Right atrium auricular region (tissue), 2 donors: ENCODE measurements at regions not wholly inside any gene's neighbourhood (a gene's known extent, or its start where the extent isn't known, plus 50 kb on each side); places are given as distances from the start of the nearest gene placed in this dataset.

Experiments
- DNase-seq: peaks from one replicate; pipeline ENCODE4 v3.0.0-alpha.2; 2019; ENCODE audit warnings: low spot score
- H3K27ac ChIP-seq, 2 donors: fragments of 200-600 bp; sonication (generic); 1 replicate in 1 of 2; 2 replicates in 1 of 2; pipeline ENCODE4 v1.5.1; 2016 to 2019
- H3K27me3 ChIP-seq, 2 donors: fragments of 200-600 bp; sonication (generic); one replicate each; pipeline versions ENCODE4 v1.5.1 to v1.6.0; 2017 to 2019
- H3K36me3 ChIP-seq: fragments of 200-600 bp; sonication (generic); one replicate; pipeline ENCODE4 v1.5.1; 2016
- H3K4me1 ChIP-seq, 2 donors: fragments of 200-600 bp; sonication (generic); one replicate each; pipeline versions ENCODE4 v1.5.1 to v1.6.0; 2017 to 2019
- H3K4me3 ChIP-seq, 2 donors: fragments of 200-600 bp; sonication (generic); 1 replicate in 1 of 2; 2 replicates in 1 of 2; pipeline ENCODE4 v1.5.1; 2017 to 2019; ENCODE audit warnings: mild to moderate bottlenecking in 1 of 2, moderate library complexity in 1 of 2
- H3K9me3 ChIP-seq, 2 donors: fragments of 200-600 bp; sonication (generic); one replicate each; pipeline ENCODE4 v1.5.1; 2019
- CTCF ChIP-seq, 2 donors: fragments of 200-600 bp; sonication (generic); IDR thresholded peaks; one replicate each; pipeline ENCODE4 v1.5.1; 2019; ENCODE audit warnings: antibody characterized with exemption in 2 of 2

- H3K27me3 ChIP-seq, result no peaks in the 10 kb centered on the region
- no peaks in the 10 kb centered on the region for H3K36me3 ChIP-seq
- no peaks in the 10 kb centered on the region for H3K4me1 ChIP-seq
- DNase-seq, result no peak
- no peaks in the 10 kb centered on the region for H3K9me3 ChIP-seq
- no peak overlapping the region for H3K27ac ChIP-seq
- TF ChIP-seq CTCF (IDR thresholded peaks at IDR 0.05), result no peak
- H3K4me3 ChIP-seq, result no peak overlapping the region
Measured at GRCh38 chr11:81669935-81670543, 1063.6 kb downstream of the FAM181B start.

- peaks cover 0 to 13% of the 10 kb centered on the region in 2 donors for H3K9me3 ChIP-seq
- TF ChIP-seq CTCF (IDR thresholded peaks at IDR 0.05), result no peak
- no peaks in the 10 kb centered on the region for H3K36me3 ChIP-seq
Measured at GRCh38 chr11:81658722-81659121, 1074.9 kb downstream of the FAM181B start.

GRCh38 chr11:81655351-81655750 is 1078.3 kb downstream of the FAM181B start:
- Histone ChIP-seq H3K9me3 (peaks cover 0 to 13% of the 10 kb centered on the region in 2 donors), H3K27ac (no peak overlapping the region), H3K4me3 (no peak overlapping the region), H3K4me1 (no peaks in the 10 kb centered on the region), H3K36me3 (no peaks in the 10 kb centered on the region), H3K27me3 (no peaks in the 10 kb centered on the region)
- TF ChIP-seq CTCF (IDR thresholded peaks at IDR 0.05), result no peak
- DNase-seq, result no peak

More at GRCh38 chr11:81658722-81659121, 1074.9 kb downstream of the FAM181B start:
- Histone ChIP-seq H3K4me3 (no peak overlapping the region), H3K27ac (no peak overlapping the region), H3K4me1 (no peaks in the 10 kb centered on the region), H3K27me3 (no peaks in the 10 kb centered on the region)
- DNase-seq, result no peak

GRCh38 chr11:81647374-81647773 is 1086.3 kb downstream of the FAM181B start:
- no peak overlapping the region for H3K4me3 ChIP-seq
- no peaks in the 10 kb centered on the region for H3K4me1 ChIP-seq
- no peak for TF ChIP-seq CTCF (IDR thresholded peaks at IDR 0.05)

GRCh38 chr11:81644239-81644840 is 1089.3 kb downstream of the FAM181B start:
- no peaks in the 10 kb centered on the region for H3K27me3 ChIP-seq
- DNase-seq, result no peak
- no peaks in the 10 kb centered on the region for H3K4me1 ChIP-seq
- no peaks in the 10 kb centered on the region for H3K9me3 ChIP-seq
- H3K4me3 ChIP-seq, result no peak overlapping the region
- no peak overlapping the region for H3K27ac ChIP-seq
- H3K36me3 ChIP-seq, result no peaks in the 10 kb centered on the region
- peak; percentile 51 to 75 for TF ChIP-seq CTCF (IDR thresholded peaks at IDR 0.05)

More at GRCh38 chr11:81647374-81647773, 1086.3 kb downstream of the FAM181B start:
- Histone ChIP-seq H3K9me3 (no peaks in the 10 kb centered on the region), H3K27me3 (no peaks in the 10 kb centered on the region), H3K27ac (no peak overlapping the region), H3K36me3 (no peaks in the 10 kb centered on the region)
- no peak for DNase-seq
